Neural cell (in vitro differentiated cells): ENCODE measurements at regions not wholly inside any gene's neighbourhood (a gene's known extent, or its start where the extent isn't known, plus 50 kb on each side); places are given as distances from the start of the nearest gene placed in this dataset.

Experiments used
- H2AFZ ChIP-seq: fragments of 200-600, 300-800 bp; sonication (generic), shearing (Covaris generic); 2 replicates; pipeline ENCODE4 v1.6.0; 2014; ENCODE audit warnings: low read depth, mild to moderate bottlenecking, antibody characterized with exemption, low read length, moderate library complexity
- H3F3A ChIP-seq: fragments of 200-600 bp; shearing (Covaris generic); 2 replicates; pipeline ENCODE4 v1.6.1; 2016; ENCODE audit warnings: mild to moderate bottlenecking, moderate library complexity, mixed read lengths, antibody characterized with exemption, low read length; ENCODE audit not compliant: insufficient read depth, poor library complexity, severe bottlenecking
- H3K27ac ChIP-seq: fragments of 200-600, 300-800 bp; sonication (generic), shearing (Covaris generic); 2 replicates; pipeline ENCODE4 v1.5.1; 2014; ENCODE audit warnings: mild to moderate bottlenecking, low read length, moderate library complexity
- H3K27me3 ChIP-seq: fragments of 300-800, 200-600 bp; sonication (generic), shearing (Covaris generic); 2 replicates; pipeline ENCODE4 v1.6.0; 2014; ENCODE audit warnings: mild to moderate bottlenecking, low read depth, low read length, moderate library complexity; ENCODE audit not compliant: insufficient read depth
- H3K36me3 ChIP-seq: fragments of 300-800, 200-600 bp; sonication (generic), shearing (Covaris generic); 2 replicates; pipeline ENCODE4 v1.5.1; 2014; ENCODE audit warnings: mild to moderate bottlenecking, antibody characterized with exemption, low read length, moderate library complexity; ENCODE audit not compliant: insufficient read depth
- H3K4me2 ChIP-seq: fragments of 300-800, 200-600 bp; sonication (generic), shearing (Covaris generic); 2 replicates; pipeline ENCODE4 v1.6.0; 2014; ENCODE audit warnings: mild to moderate bottlenecking, low read length
- H3K4me3 ChIP-seq: fragments of 300-800, 200-600 bp; sonication (generic), shearing (Covaris generic); 2 replicates; pipeline ENCODE4 v1.5.1; 2014; ENCODE audit warnings: mild to moderate bottlenecking, low read length, moderate library complexity
- H3K79me2 ChIP-seq: fragments of 200-600 bp; shearing (Covaris generic); replicated peaks from 2 replicates; pipeline ENCODE4 v1.6.0; 2014; ENCODE audit warnings: mild to moderate bottlenecking, low read length, moderate library complexity; ENCODE audit not compliant: insufficient read depth
- H3K9ac ChIP-seq: fragments of 300-800, 200-600 bp; sonication (generic), shearing (Covaris generic); 2 replicates; pipeline ENCODE4 v1.6.1; 2016; ENCODE audit warnings: mild to moderate bottlenecking, low read length, mixed read lengths
- H3K9me2 ChIP-seq: fragments of 200-600 bp; shearing (Covaris generic); 2 replicates; pipeline ENCODE4 v1.6.1; 2016; ENCODE audit warnings: mild to moderate bottlenecking, low read length, mixed read lengths; ENCODE audit not compliant: insufficient read depth
- H3K9me3 ChIP-seq: fragments of 200-600, 300-800 bp; sonication (generic), shearing (Covaris generic); 2 replicates; pipeline ENCODE4 v1.6.1; 2016; ENCODE audit warnings: mild to moderate bottlenecking, mixed run types, low read length, moderate library complexity, mixed read lengths
- H4K20me1 ChIP-seq: fragments of 200-600 bp; shearing (Covaris generic); 2 replicates; pipeline ENCODE4 v1.6.1; 2016; ENCODE audit warnings: mild to moderate bottlenecking, mixed run types; ENCODE audit not compliant: insufficient read depth
- EP300 ChIP-seq: fragments of 450-650 bp; conservative IDR thresholded peaks from 2 replicates; pipeline ENCODE4 v1.6.1; 2014; ENCODE audit warnings: antibody characterized with exemption, mild to moderate bottlenecking, moderate library complexity; ENCODE audit not compliant: poor library complexity, severe bottlenecking
- EZH2 ChIP-seq: fragments of 200-600, 300-800 bp; shearing (Covaris generic), sonication (generic); IDR thresholded peaks from 2 replicates; pipeline ENCODE4 v1.6.1; 2014; ENCODE audit warnings: antibody characterized with exemption, low read length, borderline replicate concordance, mild to moderate bottlenecking; ENCODE audit not compliant: insufficient read depth, poor library complexity, severe bottlenecking
- MXI1 ChIP-seq: fragments of 450-650 bp; conservative IDR thresholded peaks from 2 replicates; pipeline ENCODE4 v1.6.1; 2014; ENCODE audit warnings: antibody characterized with exemption, mild to moderate bottlenecking; ENCODE audit not compliant: poor library complexity, severe bottlenecking
- POLR2AphosphoS5 ChIP-seq: IDR thresholded peaks from 2 replicates; pipeline ENCODE4 v1.6.1; 2012
- RAD21 ChIP-seq: fragments of 450-650 bp; conservative IDR thresholded peaks from 2 replicates; pipeline ENCODE4 v1.6.1; 2014; ENCODE audit warnings: antibody characterized with exemption, mild to moderate bottlenecking, moderate library complexity
- SMC3 ChIP-seq: fragments of 450-650 bp; conservative IDR thresholded peaks from 2 replicates; pipeline ENCODE4 v1.6.1; 2014; ENCODE audit warnings: antibody characterized with exemption, mild to moderate bottlenecking, moderate library complexity; ENCODE audit not compliant: poor library complexity
- TAF1 ChIP-seq: IDR thresholded peaks from 2 replicates; pipeline ENCODE4 v1.6.1; 2012; ENCODE audit warnings: low read depth
- TF ChIP-seq, protein P1 (sequence below): IDR thresholded peaks from 2 replicates; pipeline ENCODE4 v1.6.1; 2012; ENCODE audit warnings: borderline replicate concordance
- TF ChIP-seq, protein P2 (sequence below): fragments of 450-650 bp; IDR thresholded peaks from 2 replicates; pipeline ENCODE4 v1.5.1; 2014; ENCODE audit warnings: antibody characterized with exemption, mild to moderate bottlenecking, moderate library complexity; ENCODE audit not compliant: poor library complexity, severe bottlenecking

DNA sequence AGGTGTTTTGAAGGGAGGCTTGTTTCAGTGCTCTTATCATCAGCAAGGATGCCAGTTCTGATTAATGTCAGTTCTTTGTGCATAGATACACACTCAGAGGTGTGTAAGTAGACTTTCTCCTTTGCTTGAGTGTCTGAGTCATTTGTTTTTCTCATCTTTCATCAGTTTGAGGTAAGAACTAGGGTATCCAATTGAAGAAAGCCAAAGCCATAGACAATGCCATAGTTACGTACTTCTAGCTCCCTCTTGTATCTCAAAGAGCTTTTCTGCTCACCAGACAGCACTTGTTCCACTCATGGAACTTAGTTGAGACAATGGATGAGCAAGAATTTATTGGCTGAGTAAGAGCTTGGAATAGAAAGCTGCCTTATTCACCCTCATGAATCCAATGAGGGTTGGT is 520.1 kb downstream of the PIK3C3 start:
- no peaks in the 10 kb centered on the region for H3K27me3 ChIP-seq
- no peaks in the 10 kb centered on the region for H3K9me3 ChIP-seq
- no peaks in the 10 kb centered on the region for H3F3A ChIP-seq
- H3K9ac ChIP-seq: no peak overlapping the region
- H3K4me3 ChIP-seq: no peak overlapping the region
- H3K4me2 ChIP-seq: no peak overlapping the region
- H3K9me2 ChIP-seq: no peaks in the 10 kb centered on the region
- no peaks in the 10 kb centered on the region for H4K20me1 ChIP-seq
- no peak overlapping the region for H2AFZ ChIP-seq
- TF ChIP-seq EP300: no peak
- TF ChIP-seq RAD21: no peak
- no peaks in the 10 kb centered on the region for H3K36me3 ChIP-seq
- no peak overlapping the region for H3K27ac ChIP-seq
- H3K79me2 ChIP-seq: no peaks in the 10 kb centered on the region

DNA sequence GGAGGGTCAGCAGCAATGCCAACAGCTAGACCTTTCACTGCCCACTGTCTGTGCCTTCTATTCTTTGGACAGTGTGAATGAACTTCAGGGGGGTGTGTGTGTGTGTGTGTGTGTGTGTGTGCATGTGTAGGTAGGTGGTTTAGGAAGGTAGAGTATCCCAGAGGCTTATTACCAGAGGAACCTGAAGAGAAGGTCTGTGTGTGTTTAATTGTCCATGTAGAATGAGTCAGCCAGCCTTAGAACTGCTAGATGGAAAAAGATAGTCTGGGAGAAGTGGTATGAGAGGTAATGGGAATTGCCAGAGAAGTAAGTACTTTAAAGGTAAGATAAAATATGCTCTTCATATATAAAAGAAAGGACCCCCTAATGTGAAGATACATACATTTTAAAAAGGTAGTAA is 522.2 kb downstream of the PIK3C3 start:
- Histone ChIP-seq H3K27me3 (no peaks in the 10 kb centered on the region), H3K9ac (no peak overlapping the region), H3K36me3 (no peaks in the 10 kb centered on the region), H3K9me3 (no peaks in the 10 kb centered on the region), H2AFZ (no peak overlapping the region), H3K9me2 (no peaks in the 10 kb centered on the region), H3K4me3 (no peak overlapping the region), H3K27ac (no peak overlapping the region), H4K20me1 (no peaks in the 10 kb centered on the region), H3K4me2 (no peak overlapping the region), H3K79me2 (no peaks in the 10 kb centered on the region), H3F3A (no peaks in the 10 kb centered on the region)
- TF ChIP-seq EP300 (no peak), MXI1 (no peak), SMC3 (no peak), EZH2 (no peak), RAD21 (no peak), TAF1 (no peak), POLR2AphosphoS5 (no peak)
- TF ChIP-seq, protein P1, sequence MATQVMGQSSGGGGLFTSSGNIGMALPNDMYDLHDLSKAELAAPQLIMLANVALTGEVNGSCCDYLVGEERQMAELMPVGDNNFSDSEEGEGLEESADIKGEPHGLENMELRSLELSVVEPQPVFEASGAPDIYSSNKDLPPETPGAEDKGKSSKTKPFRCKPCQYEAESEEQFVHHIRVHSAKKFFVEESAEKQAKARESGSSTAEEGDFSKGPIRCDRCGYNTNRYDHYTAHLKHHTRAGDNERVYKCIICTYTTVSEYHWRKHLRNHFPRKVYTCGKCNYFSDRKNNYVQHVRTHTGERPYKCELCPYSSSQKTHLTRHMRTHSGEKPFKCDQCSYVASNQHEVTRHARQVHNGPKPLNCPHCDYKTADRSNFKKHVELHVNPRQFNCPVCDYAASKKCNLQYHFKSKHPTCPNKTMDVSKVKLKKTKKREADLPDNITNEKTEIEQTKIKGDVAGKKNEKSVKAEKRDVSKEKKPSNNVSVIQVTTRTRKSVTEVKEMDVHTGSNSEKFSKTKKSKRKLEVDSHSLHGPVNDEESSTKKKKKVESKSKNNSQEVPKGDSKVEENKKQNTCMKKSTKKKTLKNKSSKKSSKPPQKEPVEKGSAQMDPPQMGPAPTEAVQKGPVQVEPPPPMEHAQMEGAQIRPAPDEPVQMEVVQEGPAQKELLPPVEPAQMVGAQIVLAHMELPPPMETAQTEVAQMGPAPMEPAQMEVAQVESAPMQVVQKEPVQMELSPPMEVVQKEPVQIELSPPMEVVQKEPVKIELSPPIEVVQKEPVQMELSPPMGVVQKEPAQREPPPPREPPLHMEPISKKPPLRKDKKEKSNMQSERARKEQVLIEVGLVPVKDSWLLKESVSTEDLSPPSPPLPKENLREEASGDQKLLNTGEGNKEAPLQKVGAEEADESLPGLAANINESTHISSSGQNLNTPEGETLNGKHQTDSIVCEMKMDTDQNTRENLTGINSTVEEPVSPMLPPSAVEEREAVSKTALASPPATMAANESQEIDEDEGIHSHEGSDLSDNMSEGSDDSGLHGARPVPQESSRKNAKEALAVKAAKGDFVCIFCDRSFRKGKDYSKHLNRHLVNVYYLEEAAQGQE: no peak
- TF ChIP-seq, protein P2, sequence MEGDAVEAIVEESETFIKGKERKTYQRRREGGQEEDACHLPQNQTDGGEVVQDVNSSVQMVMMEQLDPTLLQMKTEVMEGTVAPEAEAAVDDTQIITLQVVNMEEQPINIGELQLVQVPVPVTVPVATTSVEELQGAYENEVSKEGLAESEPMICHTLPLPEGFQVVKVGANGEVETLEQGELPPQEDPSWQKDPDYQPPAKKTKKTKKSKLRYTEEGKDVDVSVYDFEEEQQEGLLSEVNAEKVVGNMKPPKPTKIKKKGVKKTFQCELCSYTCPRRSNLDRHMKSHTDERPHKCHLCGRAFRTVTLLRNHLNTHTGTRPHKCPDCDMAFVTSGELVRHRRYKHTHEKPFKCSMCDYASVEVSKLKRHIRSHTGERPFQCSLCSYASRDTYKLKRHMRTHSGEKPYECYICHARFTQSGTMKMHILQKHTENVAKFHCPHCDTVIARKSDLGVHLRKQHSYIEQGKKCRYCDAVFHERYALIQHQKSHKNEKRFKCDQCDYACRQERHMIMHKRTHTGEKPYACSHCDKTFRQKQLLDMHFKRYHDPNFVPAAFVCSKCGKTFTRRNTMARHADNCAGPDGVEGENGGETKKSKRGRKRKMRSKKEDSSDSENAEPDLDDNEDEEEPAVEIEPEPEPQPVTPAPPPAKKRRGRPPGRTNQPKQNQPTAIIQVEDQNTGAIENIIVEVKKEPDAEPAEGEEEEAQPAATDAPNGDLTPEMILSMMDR: no peak

DNA sequence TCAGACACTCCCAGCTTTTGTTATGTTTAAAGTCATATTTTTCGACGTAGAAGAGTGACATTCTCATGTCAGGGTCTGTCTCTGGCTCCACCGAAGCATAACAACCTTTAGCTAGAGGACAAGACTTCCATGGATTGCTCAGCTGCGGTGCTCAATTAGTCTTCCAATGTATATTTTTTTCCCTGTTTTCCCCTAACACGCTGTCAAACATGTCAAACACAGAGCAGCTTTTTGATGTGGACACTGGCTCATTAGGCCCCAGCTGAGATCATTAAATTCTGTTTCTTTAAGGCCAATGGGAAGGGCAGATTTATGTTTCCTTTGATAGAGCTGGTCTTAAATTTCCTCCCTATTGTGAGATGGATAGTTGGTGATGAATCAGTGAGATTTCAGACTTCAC is 525.4 kb downstream of the PIK3C3 start:
- Histone ChIP-seq H2AFZ (no peak overlapping the region), H4K20me1 (no peaks in the 10 kb centered on the region), H3K9me3 (no peaks in the 10 kb centered on the region), H3K9me2 (no peaks in the 10 kb centered on the region), H3K27ac (no peak overlapping the region), H3F3A (no peaks in the 10 kb centered on the region), H3K36me3 (no peaks in the 10 kb centered on the region), H3K4me2 (no peak overlapping the region), H3K27me3 (no peaks in the 10 kb centered on the region), H3K79me2 (no peaks in the 10 kb centered on the region), H3K9ac (no peak overlapping the region), H3K4me3 (no peak overlapping the region)
- TF ChIP-seq POLR2AphosphoS5 (no peak), TAF1 (no peak), EZH2 (no peak), MXI1 (no peak), RAD21 (no peak), SMC3 (no peak), EP300 (no peak)
- TF ChIP-seq, protein P2: no peak
- TF ChIP-seq, protein P1: no peak
